HG02798 (cell line): ENCODE measurements at regions not wholly inside any gene's neighbourhood (a gene's known extent, or its start where the extent isn't known, plus 50 kb on each side); places are given as distances from the start of the nearest gene placed in this dataset.

Experiments used
- ATAC-seq: cut with Tn5 transposase; IDR thresholded peaks from one replicate; pipeline ENCODE4 v1.9.1; 2021; ENCODE audit warnings: mild to moderate bottlenecking; ENCODE audit not compliant: unreplicated experiment, poor library complexity

DNA sequence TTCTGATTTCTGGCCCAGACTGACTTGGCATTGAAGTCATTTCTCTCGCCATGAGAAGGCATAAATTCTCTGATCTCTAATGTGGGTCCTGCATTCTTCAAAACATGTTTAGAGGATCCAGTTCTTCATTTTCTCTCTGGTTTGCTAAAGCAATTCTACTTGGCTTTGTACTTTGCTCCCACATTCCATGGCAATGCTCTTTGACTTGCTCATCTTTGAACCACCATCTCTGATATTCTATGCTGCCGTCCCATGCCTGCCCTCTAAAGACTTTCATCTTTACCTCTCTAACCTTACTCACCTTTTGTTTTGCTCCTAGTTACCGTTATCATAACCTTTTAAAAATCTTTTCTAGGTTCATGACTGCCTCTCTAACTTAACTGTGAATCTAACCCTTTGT, 366.9 kb downstream of the KIF4B start:
- no peak for ATAC-seq

DNA sequence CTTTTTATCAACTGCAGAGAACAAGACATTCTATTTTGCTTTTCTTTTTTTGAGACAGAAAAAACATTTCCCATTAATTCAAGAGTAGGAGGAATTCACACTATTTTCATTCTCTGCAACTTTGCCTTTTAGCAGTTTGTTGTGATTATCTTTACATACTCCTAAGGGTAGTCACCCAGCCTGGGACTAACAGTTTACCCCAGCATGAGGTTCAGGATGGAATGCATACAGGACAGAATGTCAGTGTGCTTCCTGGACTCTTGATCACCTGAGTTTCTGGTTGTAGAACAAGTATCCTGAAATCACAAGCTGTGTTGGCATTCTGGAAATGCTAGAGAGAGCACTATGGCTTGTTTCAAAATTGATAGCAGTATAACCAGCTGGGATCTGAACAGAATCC, 368.1 kb downstream of the KIF4B start:
- ATAC-seq = no peak

DNA sequence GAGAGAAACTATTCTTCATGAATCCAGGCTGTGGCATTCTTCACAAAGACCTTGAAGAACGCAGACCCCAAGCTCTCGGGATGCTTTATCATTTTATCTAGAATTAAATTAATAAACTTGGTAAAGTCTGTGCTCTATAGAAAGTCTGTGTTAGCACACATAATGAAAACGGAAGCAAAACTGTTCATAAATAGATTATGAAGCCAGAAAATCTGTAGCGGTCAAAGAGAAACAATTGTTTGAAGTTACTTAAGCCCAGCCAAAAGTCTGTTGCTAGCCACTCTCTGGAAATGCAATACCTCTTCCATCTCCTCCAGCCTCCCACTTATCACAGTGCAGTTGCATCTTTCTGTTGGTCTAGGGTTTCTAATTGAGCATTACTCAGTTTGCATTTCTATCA, 375.9 kb downstream of the KIF4B start:
- peak; percentile 48 for ATAC-seq

DNA sequence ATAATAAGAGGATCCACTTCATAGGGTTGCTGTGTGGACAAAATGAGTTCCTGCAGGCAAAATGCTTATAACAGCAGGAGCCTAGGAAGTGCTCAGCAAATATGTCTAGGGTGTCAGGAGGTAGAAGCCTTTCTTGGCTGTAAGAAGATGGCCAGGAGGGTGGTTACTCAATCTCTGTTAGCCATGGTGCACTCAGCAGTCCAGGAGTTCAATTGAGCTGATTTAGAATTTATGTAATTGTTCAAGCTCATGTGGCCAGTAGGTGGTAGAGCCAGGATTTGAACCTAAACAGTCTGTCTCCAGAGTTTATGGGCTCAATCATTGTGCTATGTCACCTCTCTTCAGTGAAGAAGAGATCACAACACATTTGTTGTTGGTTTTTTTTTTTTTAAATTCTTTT, 381.2 kb downstream of the KIF4B start:
- no peak for ATAC-seq

- ATAC-seq = no peak
These were observed 389.5 kb downstream of the KIF4B start for GRCh38 chr5:155402927-155403640.

- no peak for ATAC-seq
These were observed 393.3 kb downstream of the KIF4B start for GRCh38 chr5:155406815-155407214.

- ATAC-seq = no peak
These were observed 394.9 kb downstream of the KIF4B start for GRCh38 chr5:155408465-155408864.

- no peak for ATAC-seq
These were observed 403.2 kb downstream of the KIF4B start for GRCh38 chr5:155416765-155417164.

GRCh38 chr5:155418960-155419579, 405.5 kb downstream of the KIF4B start:
- ATAC-seq = no peak

- ATAC-seq = no peak
These were observed 416.6 kb downstream of the KIF4B start for GRCh38 chr5:155430192-155430591.

- no peak for ATAC-seq
These were observed 420.7 kb downstream of the KIF4B start for GRCh38 chr5:155434267-155434666.

GRCh38 chr5:155434681-155435080, 421.1 kb downstream of the KIF4B start:
- no peak for ATAC-seq

DNA sequence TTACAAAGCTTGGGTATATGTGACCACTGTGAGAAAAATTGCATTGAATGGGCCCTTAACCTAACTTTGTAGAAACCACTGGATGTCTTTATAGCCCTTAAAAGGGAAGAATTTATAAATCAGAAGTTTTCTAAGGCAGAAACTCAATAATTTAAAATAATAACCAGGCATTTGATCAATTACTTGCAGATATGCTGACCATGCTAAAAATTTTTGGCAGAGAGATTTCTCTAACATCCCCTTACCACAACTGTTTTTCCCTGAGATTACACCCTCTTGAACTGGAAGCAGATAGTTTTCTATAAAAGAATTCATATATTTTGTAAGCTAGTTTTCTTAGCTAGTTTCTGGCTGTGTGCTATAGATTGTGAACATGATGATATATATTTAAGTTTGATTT, 428.3 kb downstream of the KIF4B start:
- ATAC-seq = no peak

DNA sequence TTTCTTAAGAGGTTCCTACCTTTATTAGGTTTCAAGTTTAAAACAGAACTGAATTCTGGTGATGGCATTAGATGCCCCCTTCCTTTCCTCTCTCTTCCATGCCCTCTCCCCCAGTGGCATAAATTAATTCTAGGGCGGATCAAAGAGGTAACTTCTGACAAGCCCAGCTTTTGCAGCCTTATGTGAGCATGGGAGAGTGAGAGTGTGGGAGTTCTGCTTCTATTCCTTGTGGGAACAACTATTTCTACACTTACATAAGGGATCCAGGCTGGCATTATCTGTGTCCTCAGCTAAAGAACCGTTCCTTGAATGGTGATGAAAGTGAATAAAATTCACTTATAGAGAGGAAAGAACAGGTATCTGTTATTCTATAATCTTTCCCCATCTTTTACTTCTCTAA, 437.6 kb downstream of the KIF4B start:
- no peak for ATAC-seq

- ATAC-seq = no peak
These were observed 442.4 kb downstream of the KIF4B start for GRCh38 chr5:155455791-155456514.

- ATAC-seq = no peak
These were observed 446.4 kb downstream of the KIF4B start for GRCh38 chr5:155459889-155460500.

DNA sequence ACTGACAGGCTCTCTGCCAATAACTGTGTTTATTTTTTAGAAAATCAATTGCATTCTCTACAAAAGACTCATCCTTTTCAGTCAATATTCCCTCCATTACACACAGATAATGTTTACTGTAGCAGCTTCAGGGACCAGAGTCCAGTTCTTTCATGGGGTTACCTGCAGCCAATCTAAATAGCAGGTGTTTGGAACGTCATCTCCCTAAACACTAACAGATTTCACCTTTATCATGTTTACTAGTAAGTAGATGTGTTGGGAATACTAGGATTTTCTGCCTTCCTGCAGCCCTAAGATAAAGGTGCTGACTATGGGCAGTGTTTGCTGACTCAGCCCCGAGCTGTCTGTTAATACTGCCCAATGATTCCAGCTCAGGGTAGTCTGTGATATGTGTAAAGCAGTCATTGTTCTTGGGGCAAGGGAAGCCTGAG, 447.0 kb downstream of the KIF4B start:
- ATAC-seq = no peak

DNA sequence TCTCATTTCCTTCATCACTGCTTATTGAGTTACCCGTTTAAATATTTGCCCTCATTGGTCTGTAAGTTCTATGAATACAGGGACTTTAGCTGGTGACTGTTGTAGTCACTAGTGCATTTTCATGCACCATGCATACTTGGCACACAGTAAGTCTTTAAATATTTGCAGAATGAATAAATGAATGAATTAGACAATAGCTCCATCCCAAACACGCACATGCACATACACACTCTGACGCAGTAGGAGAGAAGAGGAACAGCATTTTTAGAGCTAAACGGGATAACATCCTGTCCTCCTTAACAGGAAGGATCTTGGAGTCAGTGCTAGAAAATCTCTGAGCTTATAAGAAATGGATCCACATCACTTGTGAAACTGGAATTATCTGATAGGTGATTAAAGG, 447.7 kb downstream of the KIF4B start:
- ATAC-seq = no peak

GRCh38 chr5:155466851-155467250, 453.3 kb downstream of the KIF4B start:
- ATAC-seq = no peak

DNA sequence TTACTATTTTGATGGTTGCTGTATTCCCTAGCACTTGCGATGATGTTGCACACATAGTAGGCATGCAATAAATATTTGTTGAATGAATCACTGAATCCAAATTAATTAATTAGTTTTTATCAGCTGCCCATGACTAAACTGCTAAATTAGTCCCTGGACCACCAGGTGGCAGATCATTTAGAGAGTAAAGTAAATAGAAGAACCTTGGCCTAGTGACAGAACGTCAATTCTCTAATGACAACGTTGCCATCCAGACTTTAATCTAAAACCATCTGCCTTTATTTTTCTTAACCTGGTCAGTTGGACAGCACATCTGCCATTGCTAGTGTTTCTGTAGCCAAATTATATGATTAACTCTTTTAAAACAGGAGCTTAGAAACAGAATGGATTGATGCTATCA, 457.5 kb downstream of the KIF4B start:
- no peak for ATAC-seq

DNA sequence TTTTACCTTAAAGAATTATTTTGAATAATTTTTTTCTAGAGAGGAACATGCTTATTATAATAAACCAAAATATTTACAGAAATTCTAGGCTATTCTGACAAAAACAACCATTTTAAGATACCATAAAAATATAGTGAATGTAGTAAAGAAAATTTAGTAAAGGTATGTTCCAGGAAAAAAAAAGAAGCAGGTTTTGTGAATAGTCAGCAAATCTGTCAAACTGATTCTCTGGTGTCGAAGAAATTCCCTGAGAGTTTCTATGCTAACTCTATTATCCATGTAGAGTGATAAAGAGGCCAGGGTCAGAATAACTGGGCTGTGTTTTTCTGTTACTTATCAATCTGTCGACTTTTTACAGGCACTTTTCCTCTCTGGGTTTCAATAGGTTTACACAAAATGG, 459.2 kb downstream of the KIF4B start:
- ATAC-seq = no peak
